Left ventricle myocardium inferior (tissue), 1 donor: ENCODE measurements at regions not wholly inside any gene's neighbourhood (a gene's known extent, or its start where the extent isn't known, plus 50 kb on each side); places are given as distances from the start of the nearest gene placed in this dataset.

Experiments
- DNase-seq: peaks from one replicate; pipeline ENCODE4 v3.0.0-alpha.2; 2020
- H3K27ac ChIP-seq: fragments of 200-600 bp; replicated peaks from 2 replicates; pipeline ENCODE4 v1.8.0; 2021
- H3K27me3 ChIP-seq: fragments of 200-600 bp; 2 replicates; pipeline ENCODE4 v1.8.0; 2021; ENCODE audit warnings: low read depth
- H3K36me3 ChIP-seq: fragments of 200-600 bp; 2 replicates; pipeline ENCODE4 v1.8.0; 2021
- H3K4me1 ChIP-seq: fragments of 200-600 bp; 2 replicates; pipeline ENCODE4 v1.8.0; 2021
- H3K4me3 ChIP-seq: fragments of 200-600 bp; 2 replicates; pipeline ENCODE4 v1.8.0; 2021; ENCODE audit warnings: mild to moderate bottlenecking, moderate library complexity
- H3K9me3 ChIP-seq: fragments of 200-600 bp; replicated peaks from 2 replicates; pipeline ENCODE4 v1.8.0; 2021
- intact Hi-C: fragments of 100-400 bp; cut with micrococcal nuclease; formaldehyde crosslinking; loops from one replicate; pipeline ENCODE4 v1.11.0; 2022
- TF ChIP-seq, protein P1 (sequence below): fragments of 200-600 bp; IDR thresholded peaks from 2 replicates; pipeline ENCODE4 v1.8.0; 2021; ENCODE audit warnings: antibody characterized with exemption, mild to moderate bottlenecking, borderline replicate concordance
- donor health status: DM: no; HTN: yes; CAD: no; lungs with severe emphysema.

- no peak overlapping the region for H3K4me3 ChIP-seq
- DNase-seq, result no peak
Measured at GRCh38 chr15:77544162-77544561, 88.5 kb downstream of the LINGO1 start.

GRCh38 chr15:77543159-77543882 is 89.4 kb downstream of the LINGO1 start:
- H3K4me3 ChIP-seq, result peak overlapping the region; percentile 59
- TF ChIP-seq, protein P1, sequence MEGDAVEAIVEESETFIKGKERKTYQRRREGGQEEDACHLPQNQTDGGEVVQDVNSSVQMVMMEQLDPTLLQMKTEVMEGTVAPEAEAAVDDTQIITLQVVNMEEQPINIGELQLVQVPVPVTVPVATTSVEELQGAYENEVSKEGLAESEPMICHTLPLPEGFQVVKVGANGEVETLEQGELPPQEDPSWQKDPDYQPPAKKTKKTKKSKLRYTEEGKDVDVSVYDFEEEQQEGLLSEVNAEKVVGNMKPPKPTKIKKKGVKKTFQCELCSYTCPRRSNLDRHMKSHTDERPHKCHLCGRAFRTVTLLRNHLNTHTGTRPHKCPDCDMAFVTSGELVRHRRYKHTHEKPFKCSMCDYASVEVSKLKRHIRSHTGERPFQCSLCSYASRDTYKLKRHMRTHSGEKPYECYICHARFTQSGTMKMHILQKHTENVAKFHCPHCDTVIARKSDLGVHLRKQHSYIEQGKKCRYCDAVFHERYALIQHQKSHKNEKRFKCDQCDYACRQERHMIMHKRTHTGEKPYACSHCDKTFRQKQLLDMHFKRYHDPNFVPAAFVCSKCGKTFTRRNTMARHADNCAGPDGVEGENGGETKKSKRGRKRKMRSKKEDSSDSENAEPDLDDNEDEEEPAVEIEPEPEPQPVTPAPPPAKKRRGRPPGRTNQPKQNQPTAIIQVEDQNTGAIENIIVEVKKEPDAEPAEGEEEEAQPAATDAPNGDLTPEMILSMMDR, result peak; percentile 98

More at GRCh38 chr15:77544162-77544561, 88.5 kb downstream of the LINGO1 start:
- H3K27me3 ChIP-seq, result no peaks in the 10 kb centered on the region
- H3K9me3 ChIP-seq, result no peaks in the 10 kb centered on the region
- TF ChIP-seq, protein P1, result no peak
- H3K4me1 ChIP-seq, result peaks cover 53% of the 10 kb centered on the region
- no peaks in the 10 kb centered on the region for H3K36me3 ChIP-seq
- no peak overlapping the region for H3K27ac ChIP-seq
- intact Hi-C loops, result loop anchor here (5.0 to 10.0 kb wide), 2 partner anchors 352 to 429 kb away; no protein-coding TSS in a partner anchor

GRCh38 chr15:77542491-77543001 is 90.2 kb downstream of the LINGO1 start:
- H3K27ac ChIP-seq, result peak overlapping the region; percentile 81
- TF ChIP-seq, protein P1, result no peak
- H3K36me3 ChIP-seq, result no peaks in the 10 kb centered on the region
- DNase-seq, result no peak
- H3K4me1 ChIP-seq, result peaks cover 69% of the 10 kb centered on the region
- H3K9me3 ChIP-seq, result no peaks in the 10 kb centered on the region
- no peaks in the 10 kb centered on the region for H3K27me3 ChIP-seq
- peak overlapping the region; percentile 59 for H3K4me3 ChIP-seq
- intact Hi-C loops, result loop anchor here (5.0 to 10.0 kb wide), 2 partner anchors 350 to 428 kb away; no protein-coding TSS in a partner anchor

More at GRCh38 chr15:77543159-77543882, 89.4 kb downstream of the LINGO1 start:
- Histone ChIP-seq H3K4me1 (peaks cover 61% of the 10 kb centered on the region), H3K27me3 (no peaks in the 10 kb centered on the region), H3K36me3 (no peaks in the 10 kb centered on the region), H3K9me3 (no peaks in the 10 kb centered on the region), H3K27ac (peak overlapping the region; percentile 81)
- DNase-seq, result peak; percentile 89
- intact Hi-C loops, result loop anchor here (5.0 to 10.0 kb wide), 2 partner anchors 351 to 429 kb away; no protein-coding TSS in a partner anchor

GRCh38 chr15:77541421-77542181 is 91.1 kb downstream of the LINGO1 start:
- Histone ChIP-seq H3K4me3 (no peak overlapping the region), H3K4me1 (peaks cover 70% of the 10 kb centered on the region), H3K27me3 (no peaks in the 10 kb centered on the region), H3K9me3 (no peaks in the 10 kb centered on the region), H3K27ac (peak overlapping the region; percentile 81), H3K36me3 (no peaks in the 10 kb centered on the region)
- DNase-seq, result peak; percentile 44
- TF ChIP-seq, protein P1, result no peak
- intact Hi-C loops, result loop anchor here (5.0 to 10.0 kb wide), 2 partner anchors 349 to 427 kb away; no protein-coding TSS in a partner anchor

- intact Hi-C loops, result loop anchor here (5.0 to 10.0 kb wide), 2 partner anchors 348 to 426 kb away; no protein-coding TSS in a partner anchor
- no peaks in the 10 kb centered on the region for H3K36me3 ChIP-seq
- TF ChIP-seq, protein P1, result no peak
- no peaks in the 10 kb centered on the region for H3K9me3 ChIP-seq
- no peak overlapping the region for H3K4me3 ChIP-seq
- H3K4me1 ChIP-seq, result peaks cover 59% of the 10 kb centered on the region
- H3K27ac ChIP-seq, result peak overlapping the region; percentile 81
- no peaks in the 10 kb centered on the region for H3K27me3 ChIP-seq
- no peak for DNase-seq
Measured at GRCh38 chr15:77540312-77541060, 92.2 kb downstream of the LINGO1 start.
